ENCODE measurements at regions not wholly inside any gene's neighbourhood (a gene's known extent, or its start where the extent isn't known, plus 50 kb on each side); places are given as distances from the start of the nearest gene placed in this dataset.

GRCh38 chr18:65661391-65661790 lies 89.4 kb upstream of the CDH7 start:
- TF ChIP-seq CTCF (conservative IDR thresholded peaks at IDR 0.05) (no peak), EZH2 (IDR thresholded peaks at IDR 0.05; ENCODE audit: low read depth) (no peak)

Data from PC-9 (cell line).